Neuronal stem cell (in vitro differentiated cells): ENCODE measurements at regions not wholly inside any gene's neighbourhood (a gene's known extent, or its start where the extent isn't known, plus 50 kb on each side); places are given as distances from the start of the nearest gene placed in this dataset.

Source experiments
- DNase-seq: peaks from one replicate; pipeline ENCODE4 v3.0.0-alpha.2; 2013; ENCODE audit warnings: low spot score
- H2AFZ ChIP-seq: one replicate; pipeline ENCODE4 v1.6.1; 2013; ENCODE audit warnings: mild to moderate bottlenecking, low read length, inconsistent platforms
- H2AK5ac ChIP-seq: 2 replicates; pipeline ENCODE4 v1.6.1; 2013; ENCODE audit warnings: low read depth, mild to moderate bottlenecking, inconsistent platforms, low read length, moderate library complexity, mixed read lengths
- H2BK120ac ChIP-seq: 2 replicates; pipeline ENCODE4 v1.6.1; 2013; ENCODE audit warnings: low read depth, mild to moderate bottlenecking, inconsistent platforms, low read length, moderate library complexity, mixed read lengths
- H2BK12ac ChIP-seq: one replicate; pipeline ENCODE4 v1.6.1; 2013; ENCODE audit warnings: low read length, inconsistent platforms
- H2BK15ac ChIP-seq: 2 replicates; pipeline ENCODE4 v1.6.1; 2013; ENCODE audit warnings: mild to moderate bottlenecking, low read length, inconsistent platforms, mixed read lengths
- H2BK5ac ChIP-seq: one replicate; pipeline ENCODE4 v1.6.1; 2013; ENCODE audit warnings: inconsistent platforms, mild to moderate bottlenecking, low read length, moderate library complexity
- H3K14ac ChIP-seq: one replicate; pipeline ENCODE4 v1.6.1; 2013; ENCODE audit warnings: low read length, inconsistent platforms
- H3K18ac ChIP-seq: 2 replicates; pipeline ENCODE4 v1.6.1; 2013; ENCODE audit warnings: low read length, inconsistent platforms
- H3K23ac ChIP-seq: 2 replicates; pipeline ENCODE4 v1.6.1; 2013; ENCODE audit warnings: low read depth, mild to moderate bottlenecking, mixed read lengths, low read length, inconsistent platforms; ENCODE audit not compliant: poor library complexity
- H3K27ac ChIP-seq: replicated peaks from 3 replicates; pipeline ENCODE4 v1.5.1; 2013; ENCODE audit warnings: low read length, inconsistent platforms
- H3K27me3 ChIP-seq, 3 experiments: 2 replicates each; pipeline ENCODE4 v1.6.1; 2013; ENCODE audit warnings: low read length in 3 of 3, mild to moderate bottlenecking in 2 of 3, inconsistent platforms in 1 of 3, low read depth in 1 of 3, mixed read lengths in 1 of 3, moderate library complexity in 1 of 3; ENCODE audit not compliant: control insufficient read depth in 3 of 3, insufficient read depth in 3 of 3
- H3K36me3 ChIP-seq, 2 donors: replicated peaks in 1 of 2; 2 replicates each; pipeline ENCODE4 v1.6.1; 2013; ENCODE audit warnings: low read length in 2 of 2; ENCODE audit not compliant: control insufficient read depth in 2 of 2, insufficient read depth in 2 of 2
- H3K4ac ChIP-seq: 2 replicates; pipeline ENCODE4 v1.6.1; 2013; ENCODE audit warnings: inconsistent platforms, mild to moderate bottlenecking, low read length, moderate library complexity
- H3K4me1 ChIP-seq, 2 donors: 1 replicate in 1 of 2; 2 replicates in 1 of 2; pipeline ENCODE4 v1.6.1; 2013; ENCODE audit warnings: low read length in 2 of 2, low read depth in 1 of 2; ENCODE audit not compliant: control insufficient read depth in 2 of 2, insufficient read depth in 1 of 2
- H3K4me2 ChIP-seq: one replicate; pipeline ENCODE4 v1.6.1; 2013; ENCODE audit warnings: mild to moderate bottlenecking, low read length, inconsistent platforms; ENCODE audit not compliant: insufficient read depth, poor library complexity, severe bottlenecking
- H3K4me3 ChIP-seq, 2 donors: 2 replicates each; pipeline ENCODE4 v1.5.1; 2013; ENCODE audit warnings: low read length in 2 of 2, mild to moderate bottlenecking in 2 of 2, inconsistent platforms in 1 of 2, moderate library complexity in 1 of 2
- H3K79me1 ChIP-seq: one replicate; pipeline ENCODE4 v1.6.1; 2013; ENCODE audit warnings: low read depth, mild to moderate bottlenecking, inconsistent platforms, low read length, moderate library complexity
- H3K9ac ChIP-seq: one replicate; pipeline ENCODE4 v1.6.1; 2013; ENCODE audit warnings: mild to moderate bottlenecking, low read depth, low read length, inconsistent platforms; ENCODE audit not compliant: poor library complexity
- H3K9me3 ChIP-seq, 2 donors: replicated peaks in 1 of 2; 2 replicates each; pipeline versions ENCODE3 to v1.6.1; 2013; ENCODE audit warnings: low read length in 2 of 2, mild to moderate bottlenecking in 2 of 2, inconsistent platforms in 1 of 2, low read depth in 1 of 2, mixed read lengths in 1 of 2, moderate library complexity in 1 of 2; ENCODE audit not compliant: control insufficient read depth in 2 of 2, insufficient read depth in 1 of 2
- H4K8ac ChIP-seq: one replicate; pipeline ENCODE4 v1.6.1; 2013; ENCODE audit warnings: low read depth, mild to moderate bottlenecking, inconsistent platforms, low read length, moderate library complexity
- H4K91ac ChIP-seq: one replicate; pipeline ENCODE4 v1.6.1; 2013; ENCODE audit warnings: low read length, low read depth, mild to moderate bottlenecking, inconsistent platforms; ENCODE audit not compliant: poor library complexity
- WGBS, 2 donors: extraction: QIAGEN DNeasy Blood & Tissue Kit; methylation state at CpG; one replicate each; pipeline ENCODE4 v1.1.7; 2013; ENCODE audit warnings: missing lambda C conversion rate in 2 of 2, mixed read lengths in 1 of 2; ENCODE audit not compliant: insufficient read length in 2 of 2, insufficient replicate concordance in 1 of 2; ENCODE audit errors: extremely low coverage in 2 of 2; 5-methylcytosine and 5-hydroxymethylcytosine counted together

DNA sequence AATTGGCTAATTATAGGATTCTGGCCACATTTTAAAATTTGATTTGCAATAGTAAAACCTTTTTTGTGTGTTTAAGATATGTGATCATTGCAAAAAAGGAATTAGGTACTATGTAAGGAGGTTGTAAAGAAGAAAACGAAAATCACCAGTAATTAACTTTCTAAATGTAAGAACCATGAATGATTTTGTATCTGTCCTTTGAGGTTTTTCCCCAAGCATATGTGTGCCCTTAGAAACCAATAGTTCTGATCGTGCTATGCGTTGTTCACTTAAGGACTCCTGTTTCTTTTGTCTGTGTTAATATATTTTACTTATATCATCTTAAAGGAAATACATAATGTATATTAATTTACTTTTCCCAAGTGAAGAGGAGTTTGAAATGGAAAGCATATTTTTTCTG is 410.2 kb downstream of the PSAT1 start:
- no peak overlapping the region for H3K4ac ChIP-seq
- H3K36me3 ChIP-seq, result no peaks in the 10 kb centered on the region
- H4K91ac ChIP-seq, result no peak overlapping the region
- H3K18ac ChIP-seq, result no peak overlapping the region
- no peak overlapping the region for H3K27ac ChIP-seq
- DNase-seq, result no peak
- H2BK12ac ChIP-seq, result no peak overlapping the region
- no peak overlapping the region for H3K4me2 ChIP-seq
- no peak overlapping the region for H2BK5ac ChIP-seq
- H3K27me3 ChIP-seq, result no peaks in the 10 kb centered on the region
- WGBS, 2 donors, result no CpG with 5 or more reads among the region's 3 CpGs
- no peak overlapping the region for H3K4me3 ChIP-seq
- no peak overlapping the region for H2AK5ac ChIP-seq
- H3K4me1 ChIP-seq, result no peaks in the 10 kb centered on the region
- no peak overlapping the region for H3K14ac ChIP-seq
- no peak overlapping the region for H3K23ac ChIP-seq
- no peaks in the 10 kb centered on the region for H3K9me3 ChIP-seq
- H3K79me1 ChIP-seq, result no peaks in the 10 kb centered on the region
- no peak overlapping the region for H4K8ac ChIP-seq
- no peak overlapping the region for H2BK120ac ChIP-seq
- H2BK15ac ChIP-seq, result no peak overlapping the region
- H2AFZ ChIP-seq, result no peak overlapping the region
- no peak overlapping the region for H3K9ac ChIP-seq

DNA sequence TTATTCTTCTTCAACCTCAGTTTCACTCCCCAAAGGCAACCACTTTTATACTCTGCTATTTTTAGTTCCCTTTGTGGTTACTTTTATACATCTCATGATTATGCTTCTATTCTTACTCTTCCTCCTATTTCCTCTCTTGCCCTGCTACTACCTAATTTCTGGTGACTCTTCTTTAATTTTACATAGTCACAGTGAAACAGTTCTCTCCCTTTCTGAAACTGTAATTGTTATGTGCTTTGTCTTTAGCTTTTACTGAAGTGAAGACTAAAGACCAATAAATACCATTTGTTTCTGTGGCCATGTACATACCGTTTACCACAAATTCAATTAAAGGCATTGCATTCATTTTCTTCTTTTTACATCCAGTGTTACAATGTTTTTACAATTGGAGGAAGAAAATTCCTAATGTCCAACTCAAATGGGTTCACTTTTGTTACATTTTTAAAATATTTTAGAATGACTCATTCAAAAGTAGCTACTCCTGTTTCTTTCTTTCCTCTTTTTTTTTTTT is 410.6 kb downstream of the PSAT1 start:
- Histone ChIP-seq H2BK15ac (no peak overlapping the region), H3K18ac (no peak overlapping the region), H2AK5ac (no peak overlapping the region), H3K27ac (no peak overlapping the region), H3K23ac (no peak overlapping the region), H3K9me3 (no peaks in the 10 kb centered on the region), H2BK12ac (no peak overlapping the region), H3K27me3 (no peaks in the 10 kb centered on the region), H3K79me1 (no peaks in the 10 kb centered on the region), H3K9ac (no peak overlapping the region), H4K8ac (no peak overlapping the region), H3K4me1 (no peaks in the 10 kb centered on the region), H3K4ac (no peak overlapping the region), H3K4me2 (no peak overlapping the region), H4K91ac (no peak overlapping the region), H2BK120ac (no peak overlapping the region), H3K36me3 (no peaks in the 10 kb centered on the region), H2BK5ac (no peak overlapping the region), H3K14ac (no peak overlapping the region), H2AFZ (no peak overlapping the region), H3K4me3 (no peak overlapping the region)
- WGBS, 2 donors, result no CpG with 5 or more reads among the region's 1 CpG
- DNase-seq, result no peak

DNA sequence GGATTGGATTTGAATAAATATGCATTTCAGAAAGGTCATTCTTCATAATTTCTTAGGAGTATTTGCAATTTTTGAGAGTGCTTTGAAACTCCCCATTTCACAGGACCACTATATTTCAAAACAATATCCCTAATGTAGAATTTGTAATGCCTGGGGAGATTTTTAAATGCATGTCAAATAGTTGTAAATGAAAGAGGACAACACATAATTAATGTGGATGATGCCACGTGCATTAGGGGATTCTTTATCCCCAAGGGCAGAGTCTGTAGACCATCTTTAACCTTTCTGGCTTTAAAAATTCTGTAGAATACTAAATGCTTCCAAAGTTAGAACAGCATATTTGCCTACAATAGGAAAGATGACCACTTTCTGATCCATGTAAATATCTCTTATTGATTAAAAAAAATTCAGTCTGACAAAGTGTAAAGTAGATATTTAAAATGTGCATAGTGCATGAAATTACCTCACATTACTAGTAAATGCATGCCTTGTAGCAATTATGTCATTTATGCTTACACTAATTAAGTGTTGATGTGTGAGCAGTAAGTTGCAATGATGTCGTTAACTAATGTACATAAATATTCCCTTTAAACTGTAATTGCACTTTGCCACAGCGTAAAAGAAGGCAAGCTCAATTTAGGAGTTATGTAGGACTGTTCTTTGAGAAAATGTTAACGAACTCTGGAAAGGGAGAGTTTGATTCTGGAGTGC is 416.1 kb downstream of the PSAT1 start:
- Histone ChIP-seq H2BK15ac (no peak overlapping the region), H2AFZ (no peak overlapping the region), H3K79me1 (no peaks in the 10 kb centered on the region), H3K27ac (no peak overlapping the region), H3K14ac (no peak overlapping the region), H4K8ac (no peak overlapping the region), H3K9ac (no peak overlapping the region), H2AK5ac (no peak overlapping the region), H3K27me3 (no peaks in the 10 kb centered on the region), H2BK12ac (no peak overlapping the region), H3K18ac (no peak overlapping the region), H3K23ac (no peak overlapping the region), H3K4me3 (no peak overlapping the region), H3K4ac (no peak overlapping the region), H3K4me2 (no peak overlapping the region), H4K91ac (no peak overlapping the region), H3K9me3 (no peaks in the 10 kb centered on the region), H2BK5ac (no peak overlapping the region), H3K4me1 (peaks cover 0 to 4% of the 10 kb centered on the region in 2 donors), H2BK120ac (no peak overlapping the region), H3K36me3 (no peaks in the 10 kb centered on the region)
- DNase-seq, result no peak
- no CpG with 5 or more reads among the region's 4 CpGs for WGBS, 2 donors

DNA sequence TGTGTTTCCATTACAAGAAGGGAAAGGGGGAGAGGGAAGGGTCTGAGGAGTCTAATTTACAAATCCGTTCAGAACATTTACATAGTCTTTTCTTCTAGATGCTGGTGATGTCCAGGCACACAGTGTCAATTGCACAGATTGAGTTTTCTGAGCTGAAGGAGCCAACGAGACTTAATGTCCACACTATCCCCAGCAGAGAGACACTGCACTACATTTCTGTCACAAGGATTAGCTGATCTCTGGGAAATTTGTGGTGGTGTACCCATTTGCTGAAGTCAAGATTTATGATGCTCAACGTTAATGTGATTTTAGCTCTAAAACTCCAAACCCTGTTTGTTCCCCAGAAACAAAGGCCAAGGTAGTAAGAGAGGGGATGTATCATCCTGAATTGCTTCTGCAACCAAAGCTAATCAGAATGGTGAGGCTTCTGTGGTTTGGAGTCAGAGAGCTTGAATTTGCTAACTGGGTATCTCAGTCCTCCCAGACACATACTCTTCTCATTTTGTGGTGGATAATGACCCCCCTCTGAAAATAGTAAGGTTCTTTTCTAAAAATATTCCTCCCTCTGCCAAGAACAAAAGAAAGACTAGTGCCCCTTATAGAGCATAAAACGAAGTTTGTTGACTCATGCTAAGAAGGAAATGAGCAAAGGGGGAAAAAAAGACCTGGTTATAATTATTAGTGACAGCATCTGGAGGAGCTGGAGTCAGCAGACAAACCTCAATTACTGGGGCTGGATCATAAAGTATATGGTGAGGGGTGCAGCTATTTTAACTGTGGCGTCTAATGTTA is 416.9 kb downstream of the PSAT1 start:
- no peak overlapping the region for H3K23ac ChIP-seq
- no peak overlapping the region for H3K14ac ChIP-seq
- no peak overlapping the region for H3K4ac ChIP-seq
- H2BK12ac ChIP-seq, result no peak overlapping the region
- H2BK120ac ChIP-seq, result no peak overlapping the region
- H2AK5ac ChIP-seq, result no peak overlapping the region
- H2BK15ac ChIP-seq, result no peak overlapping the region
- H2BK5ac ChIP-seq, result no peak overlapping the region
- no peak overlapping the region for H4K8ac ChIP-seq
- DNase-seq, result no peak
- H3K9ac ChIP-seq, result no peak overlapping the region
- no peak overlapping the region for H3K27ac ChIP-seq
- no peak overlapping the region for H2AFZ ChIP-seq
- no peaks in the 10 kb centered on the region for H3K9me3 ChIP-seq
- no peak overlapping the region for H3K4me2 ChIP-seq
- H3K27me3 ChIP-seq, result no peaks in the 10 kb centered on the region
- WGBS, 2 donors, result no CpG with 5 or more reads among the region's 5 CpGs
- peaks cover 0 to 4% of the 10 kb centered on the region in 2 donors for H3K4me1 ChIP-seq
- no peak overlapping the region for H3K18ac ChIP-seq
- no peak overlapping the region for H3K4me3 ChIP-seq
- H3K79me1 ChIP-seq, result no peaks in the 10 kb centered on the region
- no peaks in the 10 kb centered on the region for H3K36me3 ChIP-seq
- H4K91ac ChIP-seq, result no peak overlapping the region
